Psoas muscle (tissue), 7 donors: ENCODE measurements at regions not wholly inside any gene's neighbourhood (a gene's known extent, or its start where the extent isn't known, plus 50 kb on each side); places are given as distances from the start of the nearest gene placed in this dataset.

Experiments used
- ATAC-seq, 4 donors: fragments of 200-7000 bp; cut with Tn5 transposase; one replicate each; pipeline ENCODE4 v1.9.1; 2020; ENCODE audit warnings: moderate library complexity in 3 of 4, mild to moderate bottlenecking in 2 of 4
- DNase-seq, 2 donors: peaks; one replicate each; pipeline ENCODE4 v3.0.0-alpha.2; 2020
- H3K27ac ChIP-seq: fragments of 200-600 bp; one replicate; pipeline ENCODE4 v1.8.0; 2022
- H3K27me3 ChIP-seq, 3 donors: fragments of 200-600 bp in 1 of 3; one replicate each; pipeline versions ENCODE4 v1.6.1 to v1.8.0; 2013 to 2022; ENCODE audit warnings: low read length in 2 of 3, mild to moderate bottlenecking in 2 of 3, moderate library complexity in 1 of 3; ENCODE audit not compliant: insufficient read depth in 3 of 3
- H3K36me3 ChIP-seq, 2 donors: fragments of 200-600 bp in 1 of 2; one replicate each; pipeline versions ENCODE4 v1.6.1 to v1.8.0; 2013 to 2022; ENCODE audit warnings: low read depth in 1 of 2, mild to moderate bottlenecking in 1 of 2, moderate library complexity in 1 of 2; ENCODE audit not compliant: insufficient read depth in 1 of 2
- H3K4me1 ChIP-seq: fragments of 200-600 bp; one replicate; pipeline ENCODE4 v1.8.0; 2022
- H3K4me3 ChIP-seq: fragments of 200-600 bp; one replicate; pipeline ENCODE4 v1.8.0; 2022; ENCODE audit warnings: mild to moderate bottlenecking
- H3K9me3 ChIP-seq: fragments of 200-600 bp; one replicate; pipeline ENCODE4 v1.8.0; 2022
- CTCF ChIP-seq: fragments of 200-600 bp; IDR thresholded peaks from one replicate; pipeline ENCODE4 v1.8.0; 2022; ENCODE audit warnings: antibody characterized with exemption
- WGBS, 3 donors: extraction: QIAGEN DNeasy Blood & Tissue Kit; methylation state at CpG; one replicate each; pipeline versions ENCODE4 v1.1.6 to v1.1.7; 2013; 5-methylcytosine and 5-hydroxymethylcytosine counted together
- intact Hi-C, 2 donors: fragments of 100-400 bp; cut with DNase I; formaldehyde crosslinking; loops; one replicate each; pipeline versions ENCODE4 v1.11.0 to v1.14.2; 2022
- donor health status: healthy with polysubstance abuse.
- donor health status: DM: no; HTN: no; CAD: no; lungs with moderate emphysema.
- donor health status: Bipolar disorder and iron deficiency.
- donor health status: healthy.
- donor health status: DM: yes; HTN: yes; CAD: no.
- donor health status: DM: no; HTN: no; CAD: no.
- donor health status: DM: yes; HTN: yes; CAD: no.

- H3K4me3 ChIP-seq: no peak overlapping the region
- DNase-seq: no peak
- no peak for ATAC-seq
- WGBS, 3 donors: 72 to 82% (median 75%) methylated on average over 7 of the region's 7 CpGs
- H3K4me1 ChIP-seq: no peaks in the 10 kb centered on the region
- H3K9me3 ChIP-seq: no peaks in the 10 kb centered on the region
- no peak for TF ChIP-seq CTCF
- no peaks in the 10 kb centered on the region for H3K27me3 ChIP-seq
- no peaks in the 10 kb centered on the region for H3K36me3 ChIP-seq
- intact Hi-C loops: no loop called here
- no peak overlapping the region for H3K27ac ChIP-seq
Measured at GRCh38 chr7:35581605-35582210, 113.2 kb downstream of the HERPUD2 start.

GRCh38 chr7:35576031-35576573 is 118.8 kb downstream of the HERPUD2 start:
- H3K27me3 ChIP-seq: no peaks in the 10 kb centered on the region
- H3K4me1 ChIP-seq: no peaks in the 10 kb centered on the region
- 71 to 79% (median 77%) methylated on average over 5 of the region's 5 CpGs for WGBS, 3 donors
- DNase-seq: no peak
- TF ChIP-seq CTCF: no peak
- no peaks in the 10 kb centered on the region for H3K36me3 ChIP-seq
- no peak overlapping the region for H3K4me3 ChIP-seq
- intact Hi-C loops: no loop called here
- H3K9me3 ChIP-seq: no peaks in the 10 kb centered on the region
- ATAC-seq: no peak
- no peak overlapping the region for H3K27ac ChIP-seq

DNA sequence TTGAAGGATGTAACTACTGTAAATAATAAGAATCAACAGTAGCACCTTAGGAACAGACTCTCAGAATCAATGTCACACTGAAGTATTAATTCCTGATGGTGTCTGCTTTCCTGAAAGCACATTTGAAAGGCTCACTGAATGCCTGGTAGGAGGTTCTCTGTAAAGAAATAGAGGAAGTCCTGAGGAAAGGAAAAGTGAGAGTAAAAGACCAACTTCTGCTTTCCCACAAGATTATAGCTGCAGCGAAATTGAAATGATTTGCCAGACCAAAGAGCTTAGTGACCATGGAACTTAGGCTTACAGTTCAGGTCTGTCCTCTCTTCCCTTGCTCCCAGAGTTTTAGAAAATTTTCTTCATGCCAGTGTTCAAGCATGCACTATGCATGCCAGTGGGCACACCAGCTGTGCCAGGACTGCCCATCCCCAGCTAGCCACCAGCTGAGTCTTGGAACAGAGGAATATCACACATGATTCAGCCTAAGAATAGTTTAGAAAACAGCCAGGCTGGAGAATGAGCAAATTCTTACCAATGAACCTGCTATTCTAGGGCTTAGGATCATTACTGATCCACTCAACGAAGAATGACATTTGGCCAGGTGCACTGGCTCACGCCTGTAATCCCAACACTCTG is 123.2 kb downstream of the HERPUD2 start:
- ATAC-seq (no peak), DNase-seq (no peak)
- WGBS, 3 donors: 34 to 51% (median 44%) methylated on average over 3 of the region's 3 CpGs

GRCh38 chr7:35570937-35571336 is 124.0 kb downstream of the HERPUD2 start:
- Histone ChIP-seq H3K27me3 (no peaks in the 10 kb centered on the region), H3K9me3 (no peaks in the 10 kb centered on the region), H3K4me1 (no peaks in the 10 kb centered on the region), H3K4me3 (no peak overlapping the region), H3K36me3 (no peaks in the 10 kb centered on the region), H3K27ac (no peak overlapping the region)
- WGBS, 3 donors: 74 to 80% (median 80%) methylated on average over 5 of the region's 5 CpGs
- no peak for DNase-seq
- ATAC-seq: no peak
- intact Hi-C loops: no loop called here
- TF ChIP-seq CTCF: no peak

More for the DNA sequence above, 123.2 kb downstream of the HERPUD2 start:
- H3K27me3 ChIP-seq: no peaks in the 10 kb centered on the region
- no peaks in the 10 kb centered on the region for H3K36me3 ChIP-seq
- no peak overlapping the region for H3K27ac ChIP-seq
- no peaks in the 10 kb centered on the region for H3K9me3 ChIP-seq
- no peak overlapping the region for H3K4me3 ChIP-seq
- TF ChIP-seq CTCF: no peak
- H3K4me1 ChIP-seq: no peaks in the 10 kb centered on the region
- intact Hi-C loops: no loop called here
